ENCODE measurements at regions not wholly inside any gene's neighbourhood (a gene's known extent, or its start where the extent isn't known, plus 50 kb on each side); places are given as distances from the start of the nearest gene placed in this dataset.

- DNase-seq: no peak
- WGBS, 4 donors: 80 to 90% (median 85%) methylated on average over 5 of the region's 5 CpGs
Observed at GRCh38 chr14:55930016-55930784, 188.0 kb upstream of the PELI2 start.

DNA sequence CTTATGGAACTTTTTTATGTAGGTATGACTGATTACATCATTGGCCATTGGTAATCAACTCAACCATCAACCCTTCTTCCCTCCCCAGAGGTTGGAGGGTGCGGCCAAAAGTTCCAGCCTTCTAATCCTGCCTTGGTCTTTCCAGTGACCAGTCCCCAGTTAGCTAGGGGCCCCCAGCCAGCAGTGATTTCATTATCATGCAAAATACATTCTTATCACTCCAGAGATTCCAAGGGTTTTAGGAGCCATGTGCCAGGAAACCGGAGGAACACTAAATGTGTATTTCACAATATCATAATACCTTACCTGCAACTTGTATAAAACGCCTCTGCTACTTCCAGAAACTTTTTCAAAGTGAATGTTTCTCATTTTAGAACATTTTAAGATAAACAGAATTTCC lies 181.5 kb upstream of the PELI2 start:
- Histone ChIP-seq H3K4me3 (no peak overlapping the region), H3K36me3 (replicated peaks in 1 of 2) (no peaks in the 10 kb centered on the region), H3K27me3 (no peaks in the 10 kb centered on the region), H3K27ac (no peak overlapping the region), H3K9me3 (replicated peaks in 1 of 3) (no peaks in the 10 kb centered on the region), H3K4me1 (replicated peaks in 1 of 2) (no peaks in the 10 kb centered on the region)
- 67 to 72% (median 68%) methylated on average over 3 of the region's 3 CpGs for WGBS, 4 donors
- intact Hi-C loops (cut with DNase I): no loop called here
- DNase-seq: no peak
- no peak for TF ChIP-seq POLR2A (IDR thresholded peaks at IDR 0.05)
- TF ChIP-seq CTCF (IDR thresholded peaks at IDR 0.05): no peak

More at GRCh38 chr14:55930016-55930784, 188.0 kb upstream of the PELI2 start:
- Histone ChIP-seq H3K36me3 (replicated peaks in 1 of 2) (no peaks in the 10 kb centered on the region), H3K4me3 (no peak overlapping the region), H3K27me3 (no peaks in the 10 kb centered on the region), H3K27ac (no peak overlapping the region), H3K4me1 (replicated peaks in 1 of 2) (no peaks in the 10 kb centered on the region), H3K9me3 (replicated peaks in 1 of 3) (no peaks in the 10 kb centered on the region)
- TF ChIP-seq POLR2A (IDR thresholded peaks at IDR 0.05) (no peak), CTCF (IDR thresholded peaks at IDR 0.05) (no peak)
- intact Hi-C loops (cut with DNase I): no loop called here

DNA sequence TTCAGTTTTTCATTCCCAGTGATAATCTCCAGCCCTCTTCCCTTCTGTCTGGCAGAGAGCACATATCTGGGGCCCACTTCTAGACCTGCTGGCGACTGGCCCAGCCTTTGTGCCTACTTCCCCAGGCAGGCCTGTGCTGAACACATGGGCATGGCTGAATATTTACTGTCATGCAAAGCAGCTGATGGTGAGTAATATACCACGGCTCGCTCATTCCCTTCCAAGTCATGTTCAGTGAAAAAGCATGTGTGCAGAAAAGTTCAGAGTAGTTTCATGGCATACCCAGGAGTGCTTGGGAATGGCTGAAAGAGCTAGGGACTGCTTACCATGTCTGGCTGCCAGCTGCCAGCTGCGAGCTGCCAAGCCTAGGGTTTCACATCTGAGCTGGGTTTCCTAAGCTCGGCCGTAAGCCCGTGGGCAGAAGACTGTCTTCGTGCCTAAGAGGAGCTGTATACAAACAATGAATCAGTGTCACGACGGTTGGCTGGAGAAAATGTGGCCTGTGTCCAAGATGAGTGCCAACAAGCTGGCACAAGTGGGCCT lies 179.9 kb upstream of the PELI2 start:
- Histone ChIP-seq H3K27me3 (no peaks in the 10 kb centered on the region), H3K4me3 (no peak overlapping the region), H3K27ac (no peak overlapping the region), H3K4me1 (replicated peaks in 1 of 2) (no peaks in the 10 kb centered on the region), H3K9me3 (replicated peaks in 1 of 3) (no peaks in the 10 kb centered on the region), H3K36me3 (replicated peaks in 1 of 2) (no peaks in the 10 kb centered on the region)
- intact Hi-C loops (cut with DNase I): no loop called here
- 78 to 91% (median 87%) methylated on average over 10 of the region's 10 CpGs for WGBS, 4 donors
- no peak for DNase-seq
- no peak for TF ChIP-seq POLR2A (IDR thresholded peaks at IDR 0.05)
- no peak for TF ChIP-seq CTCF (IDR thresholded peaks at IDR 0.05)

GRCh38 chr14:55942076-55942654 lies 176.0 kb upstream of the PELI2 start:
- no peaks in the 10 kb centered on the region for H3K4me1 ChIP-seq (replicated peaks in 1 of 2)
- H3K36me3 ChIP-seq (replicated peaks in 1 of 2): no peaks in the 10 kb centered on the region
- H3K27ac ChIP-seq: no peak overlapping the region
- intact Hi-C loops (cut with DNase I): no loop called here
- WGBS, 4 donors: 75 to 81% (median 77%) methylated on average over 4 of the region's 4 CpGs
- H3K27me3 ChIP-seq: no peaks in the 10 kb centered on the region
- TF ChIP-seq POLR2A (IDR thresholded peaks at IDR 0.05) (no peak), CTCF (IDR thresholded peaks at IDR 0.05) (no peak)
- H3K9me3 ChIP-seq (replicated peaks in 1 of 3): no peaks in the 10 kb centered on the region
- no peak overlapping the region for H3K4me3 ChIP-seq
- DNase-seq: no peak

Measured in adrenal gland (tissue), 9 donors.